ENCODE measurements at regions not wholly inside any gene's neighbourhood (a gene's known extent, or its start where the extent isn't known, plus 50 kb on each side); places are given as distances from the start of the nearest gene placed in this dataset.

GRCh38 chrY:14248878-14249576 is 193.0 kb downstream of the VCY1B start:
- no peak for DNase-seq
- H3K4me1 ChIP-seq = no peaks in the 10 kb centered on the region
- no peak overlapping the region for H3K27ac ChIP-seq
- H3K36me3 ChIP-seq = no peaks in the 10 kb centered on the region
- intact Hi-C loops (cut with DNase I; ENCODE audit: low total_unique reads) = no loop called here
- TF ChIP-seq POLR2AphosphoS5 (IDR thresholded peaks at IDR 0.05) (no peak), CTCF (IDR thresholded peaks at IDR 0.05 in 8 of 11, conservative IDR thresholded peaks at IDR 0.05 in 3 of 11) (no peak), POLR2A (IDR thresholded peaks at IDR 0.05) (no peak)
- H3K27me3 ChIP-seq (replicated peaks in 1 of 7) = no peaks in the 10 kb centered on the region
- H3K4me3 ChIP-seq = no peak overlapping the region
- H3K9me3 ChIP-seq = no peaks in the 10 kb centered on the region
- 33 to 55% (median 42%) methylated on average over 3 of the region's 3 CpGs; no CpG with 5 or more reads in 2 of the 5 donors for WGBS, 5 donors

GRCh38 chrY:14255965-14256816 is 200.2 kb downstream of the VCY1B start:
- WGBS, 5 donors = 36 to 43% (median 40%) methylated on average over 10 of the region's 10 CpGs; no CpG with 5 or more reads in 2 of the 5 donors

GRCh38 chrY:14256817-14257168 is 200.8 kb downstream of the VCY1B start:
- H3K4me3 ChIP-seq = no peak overlapping the region
- H3K4me1 ChIP-seq = no peaks in the 10 kb centered on the region
- DNase-seq = no peak
- TF ChIP-seq POLR2AphosphoS5 (IDR thresholded peaks at IDR 0.05) = no peak
- no peak for TF ChIP-seq POLR2A (IDR thresholded peaks at IDR 0.05)
- TF ChIP-seq CTCF (IDR thresholded peaks at IDR 0.05 in 8 of 11, conservative IDR thresholded peaks at IDR 0.05 in 3 of 11) = no peak
- H3K9me3 ChIP-seq = no peaks in the 10 kb centered on the region
- no peaks in the 10 kb centered on the region for H3K36me3 ChIP-seq
- 41 to 69% (median 57%) methylated on average over 1 of the region's 1 CpG; no CpG with 5 or more reads in 2 of the 5 donors for WGBS, 5 donors
- H3K27me3 ChIP-seq (replicated peaks in 1 of 7) = no peaks in the 10 kb centered on the region
- no peak overlapping the region for H3K27ac ChIP-seq
- intact Hi-C loops (cut with DNase I; ENCODE audit: low total_unique reads) = no loop called here

More at GRCh38 chrY:14255965-14256816, 200.2 kb downstream of the VCY1B start:
- no peaks in the 10 kb centered on the region for H3K36me3 ChIP-seq
- TF ChIP-seq POLR2A (IDR thresholded peaks at IDR 0.05) = no peak
- no peak for TF ChIP-seq CTCF (IDR thresholded peaks at IDR 0.05 in 8 of 11, conservative IDR thresholded peaks at IDR 0.05 in 3 of 11)
- TF ChIP-seq POLR2AphosphoS5 (IDR thresholded peaks at IDR 0.05) = no peak
- intact Hi-C loops (cut with DNase I; ENCODE audit: low total_unique reads) = no loop called here
- no peaks in the 10 kb centered on the region for H3K27me3 ChIP-seq (replicated peaks in 1 of 7)
- H3K9me3 ChIP-seq = no peaks in the 10 kb centered on the region
- no peak overlapping the region for H3K27ac ChIP-seq
- no peak overlapping the region for H3K4me3 ChIP-seq
- DNase-seq = no peak
- no peaks in the 10 kb centered on the region for H3K4me1 ChIP-seq

GRCh38 chrY:14277029-14277428 is 221.0 kb downstream of the VCY1B start:
- H3K9me3 ChIP-seq = peaks cover 0 to 11% (median 0%) of the 10 kb centered on the region in 8 donors
- no peak overlapping the region for H3K27ac ChIP-seq
- DNase-seq = no peak
- H3K4me1 ChIP-seq = no peaks in the 10 kb centered on the region
- H3K36me3 ChIP-seq = no peaks in the 10 kb centered on the region
- no peak overlapping the region for H3K4me3 ChIP-seq
- TF ChIP-seq POLR2AphosphoS5 (IDR thresholded peaks at IDR 0.05) = no peak
- no peak for TF ChIP-seq POLR2A (IDR thresholded peaks at IDR 0.05)
- no peak for TF ChIP-seq CTCF (IDR thresholded peaks at IDR 0.05 in 8 of 11, conservative IDR thresholded peaks at IDR 0.05 in 3 of 11)
- intact Hi-C loops (cut with DNase I; ENCODE audit: low total_unique reads) = no loop called here
- no peaks in the 10 kb centered on the region for H3K27me3 ChIP-seq (replicated peaks in 1 of 7)
